ENCODE measurements at regions not wholly inside any gene's neighbourhood (a gene's known extent, or its start where the extent isn't known, plus 50 kb on each side); places are given as distances from the start of the nearest gene placed in this dataset.

GRCh38 chr9:104245925-104246324 is 151.8 kb downstream of the SMC2 start:
- Mint-ChIP-seq H3K4me3 (ENCODE audit: unreplicated experiment) (no peak overlapping the region), H3K36me3 (ENCODE audit: unreplicated experiment) (no peaks in the 10 kb centered on the region), H3K27ac (ENCODE audit: unreplicated experiment) (no peak overlapping the region), H3K4me1 (ENCODE audit: low read depth, unreplicated experiment) (no peaks in the 10 kb centered on the region), H3K9me3 (ENCODE audit: unreplicated experiment) (no peaks in the 10 kb centered on the region), H3K27me3 (ENCODE audit: unreplicated experiment) (no peaks in the 10 kb centered on the region)
- TF ChIP-seq CTCF (IDR thresholded peaks at IDR 0.05; ENCODE audit: partially characterized antibody, unreplicated experiment): no peak
- DNase-seq: no peak

GRCh38 chr9:104247899-104248460 is 153.9 kb downstream of the SMC2 start:
- no peaks in the 10 kb centered on the region for H3K4me1 Mint-ChIP-seq (ENCODE audit: low read depth, unreplicated experiment)
- no peaks in the 10 kb centered on the region for H3K36me3 Mint-ChIP-seq (ENCODE audit: unreplicated experiment)
- H3K27me3 Mint-ChIP-seq (ENCODE audit: unreplicated experiment): no peaks in the 10 kb centered on the region
- H3K27ac Mint-ChIP-seq (ENCODE audit: unreplicated experiment): no peak overlapping the region
- peaks cover under 1% of the 10 kb centered on the region for H3K9me3 Mint-ChIP-seq (ENCODE audit: unreplicated experiment)
- H3K4me3 Mint-ChIP-seq (ENCODE audit: unreplicated experiment): no peak overlapping the region
- DNase-seq: no peak
- TF ChIP-seq CTCF (IDR thresholded peaks at IDR 0.05; ENCODE audit: partially characterized antibody, unreplicated experiment): no peak

- TF ChIP-seq CTCF (IDR thresholded peaks at IDR 0.05; ENCODE audit: partially characterized antibody, unreplicated experiment): no peak
- Mint-ChIP-seq H3K27ac (ENCODE audit: unreplicated experiment) (no peak overlapping the region), H3K9me3 (ENCODE audit: unreplicated experiment) (peaks cover 1% of the 10 kb centered on the region), H3K27me3 (ENCODE audit: unreplicated experiment) (no peaks in the 10 kb centered on the region), H3K36me3 (ENCODE audit: unreplicated experiment) (no peaks in the 10 kb centered on the region), H3K4me1 (ENCODE audit: low read depth, unreplicated experiment) (no peaks in the 10 kb centered on the region), H3K4me3 (ENCODE audit: unreplicated experiment) (no peak overlapping the region)
- no peak for DNase-seq
Observed at GRCh38 chr9:104256031-104256695, 162.1 kb downstream of the SMC2 start.

- Mint-ChIP-seq H3K36me3 (ENCODE audit: unreplicated experiment) (no peaks in the 10 kb centered on the region), H3K4me3 (ENCODE audit: unreplicated experiment) (no peak overlapping the region), H3K9me3 (ENCODE audit: unreplicated experiment) (peaks cover 1% of the 10 kb centered on the region), H3K4me1 (ENCODE audit: low read depth, unreplicated experiment) (no peaks in the 10 kb centered on the region), H3K27ac (ENCODE audit: unreplicated experiment) (no peak overlapping the region), H3K27me3 (ENCODE audit: unreplicated experiment) (no peaks in the 10 kb centered on the region)
- TF ChIP-seq CTCF (IDR thresholded peaks at IDR 0.05; ENCODE audit: partially characterized antibody, unreplicated experiment): no peak
- no peak for DNase-seq
Observed at GRCh38 chr9:104256696-104257062, 162.6 kb downstream of the SMC2 start.

- no peak overlapping the region for H3K4me3 Mint-ChIP-seq (ENCODE audit: unreplicated experiment)
Observed at GRCh38 chr9:104258296-104259011, 164.3 kb downstream of the SMC2 start.

More at GRCh38 chr9:104258296-104259011, 164.3 kb downstream of the SMC2 start:
- H3K27me3 Mint-ChIP-seq (ENCODE audit: unreplicated experiment): no peaks in the 10 kb centered on the region
- no peak overlapping the region for H3K27ac Mint-ChIP-seq (ENCODE audit: unreplicated experiment)
- no peaks in the 10 kb centered on the region for H3K4me1 Mint-ChIP-seq (ENCODE audit: low read depth, unreplicated experiment)
- TF ChIP-seq CTCF (IDR thresholded peaks at IDR 0.05; ENCODE audit: partially characterized antibody, unreplicated experiment): no peak
- H3K9me3 Mint-ChIP-seq (ENCODE audit: unreplicated experiment): no peaks in the 10 kb centered on the region
- DNase-seq: no peak
- H3K36me3 Mint-ChIP-seq (ENCODE audit: unreplicated experiment): no peaks in the 10 kb centered on the region
